Activated B cell treated with CpG ODN at 0.5 μM for 24 hours (primary cell): ENCODE measurements at regions not wholly inside any gene's neighbourhood (a gene's known extent, or its start where the extent isn't known, plus 50 kb on each side); places are given as distances from the start of the nearest gene placed in this dataset.
"Not testable (repeated sequence)": the region's sequence is repeated elsewhere in the genome, so short reads cannot be mapped to it uniquely, and the experiment has no call there.

Experiments used
- ATAC-seq: fragments of 200-7000 bp; cut with Tn5 transposase; one replicate; pipeline ENCODE4 v1.10.0; 2021; ENCODE audit warnings: low read depth, mild to moderate bottlenecking, moderate library complexity
- CTCF ChIA-PET: fragments of 350-600 bp; sonication (Branson Sonifier 250); formaldehyde crosslinking; loops from one replicate; lab custom pipeline; 2021; ENCODE audit warnings: antibody characterized with exemption; lab: Charles Lee
- POLR2A ChIA-PET: fragments of 350-600 bp; sonication (Branson Sonifier 250); formaldehyde crosslinking; loops from one replicate; lab custom pipeline; 2021; ENCODE audit warnings: antibody characterized with exemption; lab: Charles Lee
- DNase-seq: peaks from one replicate; pipeline ENCODE4 v3.0.0; 2022
- H3K27ac Mint-ChIP-seq: one replicate; pipeline ENCODE4 v1.8.0; 2020; ENCODE audit warnings: mixed read lengths
- H3K27me3 Mint-ChIP-seq: one replicate; pipeline ENCODE4 v1.8.0; 2021; ENCODE audit warnings: mixed read lengths
- H3K36me3 Mint-ChIP-seq: one replicate; pipeline ENCODE4 v1.8.0; 2021; ENCODE audit warnings: low read depth, mixed read lengths
- H3K4me1 Mint-ChIP-seq: one replicate; pipeline ENCODE4 v1.8.0; 2021; ENCODE audit warnings: mixed read lengths
- H3K4me3 Mint-ChIP-seq: one replicate; pipeline ENCODE4 v1.8.0; 2020; ENCODE audit warnings: mild to moderate bottlenecking, mixed read lengths
- H3K9me3 Mint-ChIP-seq: one replicate; pipeline ENCODE4 v1.8.0; 2020; ENCODE audit warnings: mixed read lengths
- intact Hi-C: fragments of 100-400 bp; cut with micrococcal nuclease; formaldehyde crosslinking; loops from one replicate; pipeline ENCODE4 v1.15.1; 2024
- TF ChIP-seq, protein P1 (sequence below): fragments of 200-600 bp; IDR thresholded peaks from one replicate; pipeline ENCODE4 v1.8.0; 2022; ENCODE audit warnings: antibody characterized with exemption, mild to moderate bottlenecking

DNA sequence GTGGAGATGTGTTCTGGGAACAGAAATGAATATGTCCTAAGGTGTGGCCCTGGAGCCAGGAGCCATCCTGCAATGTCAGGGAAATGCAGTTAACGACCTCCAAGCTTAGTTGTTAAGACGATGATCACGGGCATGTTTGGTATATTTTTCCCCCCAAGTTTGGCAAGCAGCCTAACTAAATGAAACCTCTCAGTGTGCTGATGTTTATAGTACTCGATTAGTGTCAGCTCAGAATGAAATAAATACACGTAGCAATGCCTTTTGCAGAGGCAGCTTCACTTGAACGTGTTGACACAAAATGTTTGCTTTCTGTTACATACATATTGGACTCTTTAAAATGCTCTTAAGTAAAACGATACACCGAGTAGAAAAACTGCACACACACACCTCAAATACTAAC is 76.2 kb upstream of the OLIG3 start:
- no peak overlapping the region for H3K27ac Mint-ChIP-seq
- POLR2A ChIA-PET = no interaction called here
- peaks cover 39% of the 10 kb centered on the region for H3K27me3 Mint-ChIP-seq
- TF ChIP-seq, protein P1, sequence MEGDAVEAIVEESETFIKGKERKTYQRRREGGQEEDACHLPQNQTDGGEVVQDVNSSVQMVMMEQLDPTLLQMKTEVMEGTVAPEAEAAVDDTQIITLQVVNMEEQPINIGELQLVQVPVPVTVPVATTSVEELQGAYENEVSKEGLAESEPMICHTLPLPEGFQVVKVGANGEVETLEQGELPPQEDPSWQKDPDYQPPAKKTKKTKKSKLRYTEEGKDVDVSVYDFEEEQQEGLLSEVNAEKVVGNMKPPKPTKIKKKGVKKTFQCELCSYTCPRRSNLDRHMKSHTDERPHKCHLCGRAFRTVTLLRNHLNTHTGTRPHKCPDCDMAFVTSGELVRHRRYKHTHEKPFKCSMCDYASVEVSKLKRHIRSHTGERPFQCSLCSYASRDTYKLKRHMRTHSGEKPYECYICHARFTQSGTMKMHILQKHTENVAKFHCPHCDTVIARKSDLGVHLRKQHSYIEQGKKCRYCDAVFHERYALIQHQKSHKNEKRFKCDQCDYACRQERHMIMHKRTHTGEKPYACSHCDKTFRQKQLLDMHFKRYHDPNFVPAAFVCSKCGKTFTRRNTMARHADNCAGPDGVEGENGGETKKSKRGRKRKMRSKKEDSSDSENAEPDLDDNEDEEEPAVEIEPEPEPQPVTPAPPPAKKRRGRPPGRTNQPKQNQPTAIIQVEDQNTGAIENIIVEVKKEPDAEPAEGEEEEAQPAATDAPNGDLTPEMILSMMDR = no peak
- intact Hi-C loops = no loop called here
- H3K4me1 Mint-ChIP-seq = no peaks in the 10 kb centered on the region
- no peaks in the 10 kb centered on the region for H3K36me3 Mint-ChIP-seq
- no peak for ATAC-seq
- no peaks in the 10 kb centered on the region for H3K9me3 Mint-ChIP-seq
- CTCF ChIA-PET = interaction anchor here (1.1 kb wide), 1 partner anchor 9 kb away, joined by 3 read pairs; no protein-coding TSS in a partner anchor
- DNase-seq = no peak
- no peak overlapping the region for H3K4me3 Mint-ChIP-seq

DNA sequence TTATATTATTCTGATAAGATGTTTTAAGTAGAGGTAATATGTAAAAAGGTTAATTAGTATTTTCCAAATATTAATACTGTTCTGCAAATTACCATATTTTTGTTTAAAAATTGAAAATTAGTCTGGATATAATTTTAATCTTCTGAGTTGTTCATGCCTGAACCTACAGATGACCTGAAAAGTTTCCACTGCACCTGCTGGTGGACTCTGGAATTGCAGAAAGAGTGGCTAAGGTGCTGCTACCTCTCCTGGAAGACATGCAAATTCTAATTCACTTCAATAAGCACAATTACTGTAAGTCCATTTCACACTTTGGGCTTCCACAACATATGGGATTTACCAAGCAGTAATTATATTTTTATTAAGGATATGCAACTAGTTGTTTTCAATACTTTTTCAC is 77.7 kb upstream of the OLIG3 start:
- ChIA-PET CTCF (no interaction called here), POLR2A (no interaction called here)
- H3K9me3 Mint-ChIP-seq = no peaks in the 10 kb centered on the region
- peak; percentile 49 for ATAC-seq
- H3K36me3 Mint-ChIP-seq = no peaks in the 10 kb centered on the region
- TF ChIP-seq, protein P1 = peak; percentile 85
- peaks cover 38% of the 10 kb centered on the region for H3K27me3 Mint-ChIP-seq
- no peak overlapping the region for H3K27ac Mint-ChIP-seq
- no peak overlapping the region for H3K4me3 Mint-ChIP-seq
- no peak for DNase-seq
- intact Hi-C loops = no loop called here
- no peaks in the 10 kb centered on the region for H3K4me1 Mint-ChIP-seq

DNA sequence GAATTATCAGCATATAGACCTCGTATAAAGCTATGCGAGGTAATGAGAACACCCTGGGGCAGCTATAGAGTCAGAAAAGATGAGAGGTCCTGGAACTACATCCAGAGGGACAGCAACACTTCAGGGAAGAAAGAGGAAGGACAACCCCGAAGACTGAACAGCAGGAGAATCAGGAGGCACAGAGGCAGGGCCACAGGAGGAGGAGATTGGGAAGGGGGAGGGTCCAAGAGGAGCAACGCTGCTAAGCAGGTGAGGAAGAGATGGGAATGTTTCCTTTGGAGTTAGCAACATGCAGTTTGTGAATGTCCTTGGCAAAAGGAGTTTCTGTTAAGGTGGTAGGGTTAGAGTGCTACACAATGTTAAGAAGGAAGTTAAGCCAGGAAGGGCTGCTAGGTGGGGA is 79.5 kb upstream of the OLIG3 start:
- no peak overlapping the region for H3K4me3 Mint-ChIP-seq
- H3K27me3 Mint-ChIP-seq = peaks cover 29% of the 10 kb centered on the region
- DNase-seq (no peak), ATAC-seq (no peak)
- CTCF ChIA-PET = no interaction called here
- H3K27ac Mint-ChIP-seq = no peak overlapping the region
- no peaks in the 10 kb centered on the region for H3K9me3 Mint-ChIP-seq
- intact Hi-C loops = no loop called here
- POLR2A ChIA-PET = no interaction called here
- no peaks in the 10 kb centered on the region for H3K36me3 Mint-ChIP-seq
- H3K4me1 Mint-ChIP-seq = no peaks in the 10 kb centered on the region
- TF ChIP-seq, protein P1 = no peak

DNA sequence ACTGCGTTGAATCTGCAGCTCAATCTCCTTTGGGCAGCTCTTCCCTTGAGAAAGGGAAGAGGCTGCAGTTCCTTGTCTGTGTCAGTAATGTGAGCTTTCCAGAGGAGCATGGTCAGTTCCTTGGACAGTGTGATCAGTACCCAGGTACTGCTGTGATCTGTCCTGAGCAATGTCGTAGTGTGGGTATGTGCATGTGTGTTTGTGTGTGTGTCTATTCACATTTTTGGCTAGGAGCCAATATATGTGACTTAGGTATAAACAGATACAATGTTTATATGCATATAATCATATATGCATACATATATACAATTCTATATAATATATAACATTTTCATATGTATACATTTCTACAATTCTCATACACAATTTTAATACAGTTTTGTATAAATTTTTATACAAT is 85.4 kb upstream of the OLIG3 start:
- intact Hi-C loops = no loop called here
- Mint-ChIP-seq H3K36me3 (no peaks in the 10 kb centered on the region), H3K27me3 (peaks cover 7% of the 10 kb centered on the region), H3K9me3 (no peaks in the 10 kb centered on the region), H3K4me1 (peaks cover 10% of the 10 kb centered on the region), H3K27ac (no peak overlapping the region), H3K4me3 (no peak overlapping the region)
- CTCF ChIA-PET = interaction anchor here (1.4 kb wide), 1 partner anchor 9 kb away, joined by 3 read pairs; no protein-coding TSS in a partner anchor
- no peak for ATAC-seq
- no peak for DNase-seq
- TF ChIP-seq, protein P1 = no peak
- POLR2A ChIA-PET = no interaction called here

DNA sequence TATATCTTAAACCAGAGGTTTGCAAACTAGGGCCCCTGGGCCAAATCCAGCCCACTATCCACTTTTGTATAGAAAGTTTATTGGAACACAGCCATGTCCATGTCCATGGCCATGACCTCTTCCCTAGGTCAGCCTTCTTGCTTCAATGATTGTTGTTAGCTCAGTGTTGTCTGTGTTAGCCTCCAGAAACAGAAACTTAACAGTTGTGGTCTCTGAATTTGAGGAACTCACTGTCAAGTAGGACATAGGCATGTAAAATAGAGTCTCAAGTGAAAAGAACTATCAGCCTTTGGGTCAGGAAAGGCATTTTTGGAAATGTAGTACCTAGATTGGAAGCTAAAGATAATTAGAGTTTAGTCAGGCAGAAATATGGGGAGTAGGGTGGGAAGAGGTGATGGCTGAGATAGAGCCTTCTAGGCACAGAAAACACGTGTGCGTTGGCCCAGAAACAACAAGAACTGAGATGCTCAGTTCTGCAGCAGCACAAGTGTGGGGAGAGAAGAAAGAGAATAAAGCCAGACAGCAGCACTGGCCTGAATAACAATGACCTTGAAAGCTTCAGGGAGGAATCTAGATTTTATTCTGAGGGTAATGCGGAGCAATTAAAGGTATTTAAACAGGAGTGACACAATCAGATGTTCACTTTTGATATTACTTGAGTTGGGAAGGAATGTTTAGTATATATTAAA is 87.0 kb upstream of the OLIG3 start:
- CTCF ChIA-PET = no interaction called here
- H3K4me1 Mint-ChIP-seq = peaks cover 10% of the 10 kb centered on the region

DNA sequence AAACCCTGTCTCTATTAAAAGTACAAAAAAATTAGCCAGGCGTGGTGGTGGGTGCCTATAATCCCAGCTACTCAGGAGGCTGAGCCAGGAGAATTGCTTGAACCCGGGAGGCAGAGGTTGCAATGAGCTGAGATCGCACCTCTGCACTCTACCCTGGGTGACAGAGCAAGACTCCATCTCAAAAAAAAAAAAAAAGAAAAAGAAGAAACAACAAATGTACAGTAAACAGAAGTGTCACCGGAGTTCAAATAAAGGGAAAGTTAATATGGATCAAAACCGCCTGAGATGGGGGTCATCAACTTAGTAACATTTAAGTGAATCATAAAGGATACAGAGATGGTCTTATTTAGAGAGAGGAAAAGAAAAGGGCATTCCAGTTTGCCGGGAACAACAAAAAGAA is 89.3 kb upstream of the OLIG3 start:
- H3K4me3 Mint-ChIP-seq, POLR2A ChIA-PET, DNase-seq, H3K4me1 Mint-ChIP-seq, intact Hi-C loops, ATAC-seq, H3K36me3 Mint-ChIP-seq, CTCF ChIA-PET, H3K27ac Mint-ChIP-seq, H3K9me3 Mint-ChIP-seq: not testable (repeated sequence)
- H3K27me3 Mint-ChIP-seq = peaks cover 11% of the 10 kb centered on the region

More for the DNA sequence above, 87.0 kb upstream of the OLIG3 start:
- intact Hi-C loops = no loop called here
- Mint-ChIP-seq H3K27me3 (peaks cover 6% of the 10 kb centered on the region), H3K9me3 (no peaks in the 10 kb centered on the region), H3K27ac (no peak overlapping the region), H3K36me3 (no peaks in the 10 kb centered on the region), H3K4me3 (no peak overlapping the region)
- TF ChIP-seq, protein P1 = no peak
- POLR2A ChIA-PET = interaction anchor here (0.7 kb wide), 1 partner anchor 865 kb away, joined by 3 read pairs; no protein-coding TSS in a partner anchor
- DNase-seq (no peak), ATAC-seq (no peak)
